Renal cortex interstitium (tissue), 11 donors: ENCODE measurements at regions not wholly inside any gene's neighbourhood (a gene's known extent, or its start where the extent isn't known, plus 50 kb on each side); places are given as distances from the start of the nearest gene placed in this dataset.
"Not testable (repeated sequence)": the region's sequence is repeated elsewhere in the genome, so short reads cannot be mapped to it uniquely, and the experiment has no call there.

ENCODE experiments used
- DNase-seq, 11 donors: peaks; one replicate each; pipeline ENCODE4 v3.0.0-alpha.2; 2013; ENCODE audit warnings: low read depth in 9 of 11, low spot score in 4 of 11; ENCODE audit errors: extremely low read depth in 1 of 11

DNA sequence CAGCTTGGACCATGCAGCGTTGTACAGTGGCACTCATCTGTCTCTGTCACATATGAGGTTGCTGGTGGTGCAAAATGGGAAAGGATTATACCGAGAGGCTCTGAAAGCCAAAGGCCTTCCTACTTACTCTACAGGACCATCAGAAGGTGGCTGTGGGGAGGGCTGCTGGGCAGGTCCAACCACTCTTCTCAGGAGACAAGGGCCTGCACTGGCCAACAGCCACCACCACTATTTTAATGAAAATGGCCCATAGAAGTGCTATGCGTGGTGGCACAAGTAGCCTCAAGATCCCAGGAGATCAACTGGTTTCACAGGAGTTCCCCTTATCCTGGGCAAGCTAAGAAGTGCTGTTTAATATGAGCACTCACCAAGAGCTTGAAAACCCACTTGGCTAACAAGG is 52.3 kb downstream of the MRPL57 start:
- DNase-seq = no peak

DNA sequence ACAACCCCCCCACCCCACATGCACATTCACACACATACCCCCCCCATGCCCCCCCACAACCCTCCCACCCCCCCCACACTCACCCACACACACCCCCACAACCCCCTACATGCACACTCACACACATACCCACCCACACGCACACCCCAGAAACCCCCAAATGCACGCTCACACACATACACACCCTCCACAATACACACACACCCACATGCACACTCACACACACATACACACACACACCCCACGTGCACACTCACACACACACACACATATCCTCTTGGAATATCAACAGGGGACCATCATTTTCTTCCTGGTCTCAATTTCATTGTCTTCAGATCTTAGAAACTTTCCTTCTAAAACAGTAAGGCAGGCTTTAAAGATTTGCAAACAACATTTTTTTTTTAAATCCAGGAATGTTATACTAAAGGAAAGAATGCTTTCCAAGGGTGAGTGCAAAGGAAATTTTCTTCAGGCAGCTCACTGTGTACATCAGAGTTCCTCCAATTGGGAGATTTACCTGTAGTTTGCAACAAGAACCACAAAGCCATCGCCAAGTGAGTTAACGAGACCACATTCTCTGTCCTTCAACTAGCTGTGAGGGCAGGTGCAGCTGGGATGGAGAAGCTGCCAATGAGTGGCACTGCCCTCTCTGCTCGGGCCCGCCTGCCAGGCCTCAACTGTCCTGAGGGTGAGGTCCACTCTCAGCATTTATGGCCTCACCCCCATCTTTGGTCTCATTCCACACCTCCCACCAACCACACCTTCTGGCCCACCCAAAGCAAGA is 53.0 kb downstream of the MRPL57 start:
- DNase-seq = no peak

DNA sequence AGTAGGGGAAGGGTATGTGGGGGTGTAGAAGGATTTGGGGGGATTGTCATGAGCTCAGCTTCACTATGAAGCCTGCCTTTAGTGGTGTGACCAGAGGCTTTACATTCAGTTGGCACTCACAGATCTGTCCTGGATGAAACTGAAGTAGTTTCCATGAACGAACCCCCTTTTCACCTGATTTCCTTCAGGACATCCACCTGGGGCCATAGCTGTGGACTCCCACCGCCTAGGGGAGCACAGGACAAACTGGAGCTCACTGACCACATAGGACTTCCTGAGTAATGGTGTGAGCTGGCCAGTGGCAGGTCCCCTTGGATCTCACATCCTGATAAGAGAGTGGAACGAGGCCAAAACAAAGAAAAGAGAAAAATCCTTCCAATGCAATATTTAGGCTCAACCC is 54.1 kb downstream of the MRPL57 start:
- DNase-seq = no peak

DNA sequence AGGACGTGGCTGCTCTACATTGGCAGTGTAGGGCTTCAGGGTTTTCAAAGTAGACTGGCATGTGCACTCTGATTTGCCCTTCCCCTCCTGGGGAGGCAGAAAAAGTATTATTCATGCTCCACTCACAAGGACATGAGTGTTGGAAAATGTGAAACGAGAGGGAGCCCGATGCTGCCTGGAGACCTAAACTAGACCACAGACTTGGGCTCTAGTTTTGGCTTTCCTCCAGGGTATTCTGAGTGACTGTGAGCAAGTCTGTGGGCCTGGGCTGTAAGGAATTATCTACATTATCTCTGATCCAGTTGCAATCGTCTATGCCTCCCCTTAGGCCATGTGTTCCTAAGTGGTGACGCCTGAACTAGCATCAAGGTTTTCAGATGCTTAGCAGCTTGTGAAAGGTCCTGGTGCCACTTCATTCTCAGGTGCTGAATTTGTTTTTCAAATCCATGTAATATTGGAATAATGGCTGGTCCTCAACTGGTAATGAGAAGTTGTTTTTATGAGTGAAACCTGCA is 55.0 kb downstream of the MRPL57 start:
- no peak for DNase-seq

DNA sequence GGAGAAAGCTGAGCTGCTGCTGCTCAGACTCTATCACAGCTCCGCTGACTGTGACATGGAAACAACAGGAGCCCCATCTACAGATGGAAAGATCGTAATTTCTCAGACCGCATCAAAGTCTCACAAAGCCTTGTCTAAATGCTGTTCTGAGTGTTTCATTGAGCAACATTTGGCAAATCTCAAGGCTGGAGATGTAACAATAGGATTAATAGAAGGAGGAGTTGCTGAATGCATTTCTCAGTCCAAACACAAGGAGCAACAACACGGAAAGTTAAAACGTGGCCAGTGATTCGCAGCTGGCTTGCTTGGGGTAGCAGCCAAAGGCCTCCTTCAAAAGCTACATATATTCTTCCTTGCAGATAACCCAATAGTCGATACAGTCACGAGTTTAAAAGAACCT is 55.7 kb downstream of the MRPL57 start:
- no peak for DNase-seq

DNA sequence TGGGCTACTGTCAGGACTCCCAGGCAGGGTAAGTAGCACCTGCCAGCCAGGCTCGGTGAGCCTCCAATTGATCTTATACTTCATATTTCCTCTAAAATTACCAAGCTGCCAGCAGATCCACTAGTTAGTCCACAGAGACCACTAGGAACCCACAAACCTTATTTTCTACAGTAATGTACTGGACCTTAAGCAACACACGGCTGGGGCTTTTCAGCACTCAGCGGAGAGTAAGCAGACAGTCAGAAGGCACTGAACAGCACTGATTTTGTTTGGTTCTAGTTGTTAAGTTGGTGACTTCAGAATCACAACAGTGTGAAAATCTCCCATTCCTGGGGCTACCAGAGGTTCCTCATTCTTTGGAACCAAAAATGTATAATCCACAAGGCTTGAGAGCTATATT is 56.1 kb downstream of the MRPL57 start:
- no peak for DNase-seq

DNA sequence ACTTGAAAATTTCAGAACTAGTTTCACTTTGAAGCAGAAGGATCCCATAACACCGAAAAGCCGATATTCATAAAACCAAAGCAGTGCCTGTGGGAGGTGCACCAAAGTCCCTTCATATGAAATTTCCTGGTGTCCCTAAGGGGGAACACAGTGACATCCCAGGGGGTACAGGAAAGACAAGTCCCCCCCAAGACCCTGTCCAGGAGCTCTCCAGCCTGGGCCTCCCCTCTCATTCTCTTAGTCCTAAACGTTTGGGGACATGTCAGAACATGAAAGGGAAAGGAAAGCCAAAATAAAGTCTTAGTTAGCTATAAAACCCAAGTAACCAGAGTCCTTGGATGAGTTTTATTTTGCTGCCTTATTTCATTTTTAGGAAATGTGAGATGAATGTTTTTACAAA is 56.6 kb downstream of the MRPL57 start:
- DNase-seq = no peak

DNA sequence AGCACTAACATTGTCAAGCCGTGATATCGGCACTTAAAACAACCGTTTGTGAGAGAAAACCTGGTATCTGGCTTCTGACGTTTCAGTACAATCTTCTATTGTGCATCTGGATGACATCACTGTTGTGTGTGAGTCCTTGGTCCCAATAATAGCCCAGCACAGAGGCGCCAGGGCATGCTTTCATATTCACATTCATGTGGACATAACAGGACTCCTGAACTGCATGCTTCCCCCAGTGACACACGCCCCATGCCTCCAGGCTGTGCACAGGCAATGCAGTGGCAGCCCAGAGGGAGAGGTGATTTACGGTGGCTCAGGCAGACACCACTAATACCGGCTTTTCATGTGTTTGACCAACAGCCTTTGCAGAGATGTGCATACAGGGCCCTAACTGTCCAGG is 58.1 kb downstream of the MRPL57 start:
- no peak for DNase-seq

DNA sequence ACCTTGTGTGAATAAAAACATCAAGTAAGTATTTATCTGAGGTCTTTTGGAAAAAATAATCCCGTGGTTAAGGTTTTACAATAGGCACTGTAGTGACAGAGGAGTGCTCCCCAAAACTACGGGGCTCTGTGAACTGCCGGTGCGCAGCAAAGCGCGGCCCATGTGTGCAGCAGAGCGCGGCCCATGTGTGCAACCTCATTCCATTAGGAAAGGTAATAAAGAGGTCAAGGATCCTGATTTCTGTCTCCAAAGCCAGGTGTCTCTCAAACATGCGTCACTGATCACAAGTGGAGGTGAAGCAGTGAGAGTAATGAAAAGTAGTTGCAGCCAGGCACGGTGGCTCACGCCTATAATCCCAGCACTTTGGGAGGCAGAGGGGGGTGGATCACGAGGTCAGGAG is 58.7 kb downstream of the MRPL57 start:
- DNase-seq = peak in 1 of 11 donors; percentile 23

DNA sequence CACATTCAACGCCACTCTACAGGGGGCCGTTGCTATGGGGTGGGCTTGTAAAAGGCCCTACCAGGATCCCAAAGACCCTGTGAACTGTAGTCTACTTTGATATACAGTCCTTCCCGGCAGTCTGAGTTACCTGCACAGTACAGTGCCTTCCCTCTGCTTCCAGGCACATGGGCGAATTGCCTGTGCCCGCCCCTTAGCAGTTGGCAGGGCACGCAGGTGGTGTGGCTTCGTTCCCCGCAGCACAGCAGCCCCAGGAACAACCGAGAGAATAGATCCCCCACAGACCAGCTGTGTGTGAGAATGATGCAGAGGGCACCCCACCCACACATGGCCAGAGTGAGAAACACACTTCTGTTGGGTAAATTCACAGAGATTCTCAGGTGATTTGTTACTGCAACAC is 60.6 kb downstream of the MRPL57 start:
- no peak for DNase-seq

DNA sequence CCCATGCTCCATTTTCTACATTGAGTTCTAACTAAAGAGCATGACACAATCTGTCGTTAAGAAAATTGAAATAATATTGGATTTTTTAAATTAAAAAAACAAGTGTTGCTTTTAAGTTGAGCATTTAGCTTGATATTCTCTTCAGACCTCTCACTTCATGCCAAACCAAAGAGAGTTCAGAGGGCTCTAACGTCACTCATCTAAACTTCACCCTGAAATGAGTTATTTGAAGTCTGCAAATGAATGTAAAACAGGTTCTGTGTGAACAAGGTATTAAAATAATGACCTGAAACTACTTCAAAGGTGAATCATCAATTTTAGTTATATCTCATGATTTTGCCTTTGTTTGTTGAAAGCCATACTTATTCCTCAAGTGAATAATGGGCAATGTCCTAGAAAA is 61.8 kb downstream of the MRPL57 start:
- no peak for DNase-seq

DNA sequence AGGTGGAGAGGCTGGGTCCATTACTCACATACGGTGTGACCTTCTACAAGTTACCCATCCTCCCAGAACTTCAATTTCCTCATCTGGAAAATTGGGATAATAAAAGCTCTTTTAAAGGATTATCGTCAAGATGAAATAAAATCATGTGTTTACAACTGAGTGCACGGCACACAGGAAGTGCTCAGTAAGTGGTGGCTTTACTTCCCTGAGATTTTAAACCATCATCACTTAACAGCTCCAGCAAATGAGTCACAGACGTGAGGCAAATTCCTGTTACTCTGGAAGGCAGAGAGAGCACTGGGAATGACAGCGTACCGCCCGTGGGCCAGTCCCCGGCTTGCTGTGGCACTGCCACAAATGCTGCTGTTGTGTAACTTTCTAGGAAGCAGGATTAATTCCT is 64.1 kb downstream of the MRPL57 start:
- no peak for DNase-seq

DNA sequence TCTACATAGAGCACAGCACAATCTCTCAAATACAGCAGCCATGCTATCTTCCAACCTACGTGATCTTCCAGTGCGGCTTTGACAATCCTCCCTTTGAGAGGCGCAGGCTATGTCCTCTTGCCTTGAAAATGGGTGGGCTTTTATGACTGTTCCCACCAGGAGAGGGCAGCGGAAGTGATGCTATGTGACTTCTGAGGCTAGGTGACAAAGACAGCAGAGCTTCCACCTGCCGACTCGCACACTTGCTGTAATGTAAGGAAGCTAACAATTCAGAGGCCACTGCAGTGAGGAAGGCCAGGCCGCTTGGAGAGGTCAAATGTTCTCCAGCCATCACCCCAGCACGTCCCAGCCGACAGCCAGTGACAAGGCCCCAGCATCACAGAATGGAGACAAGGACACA is 65.8 kb downstream of the MRPL57 start:
- DNase-seq = no peak

DNA sequence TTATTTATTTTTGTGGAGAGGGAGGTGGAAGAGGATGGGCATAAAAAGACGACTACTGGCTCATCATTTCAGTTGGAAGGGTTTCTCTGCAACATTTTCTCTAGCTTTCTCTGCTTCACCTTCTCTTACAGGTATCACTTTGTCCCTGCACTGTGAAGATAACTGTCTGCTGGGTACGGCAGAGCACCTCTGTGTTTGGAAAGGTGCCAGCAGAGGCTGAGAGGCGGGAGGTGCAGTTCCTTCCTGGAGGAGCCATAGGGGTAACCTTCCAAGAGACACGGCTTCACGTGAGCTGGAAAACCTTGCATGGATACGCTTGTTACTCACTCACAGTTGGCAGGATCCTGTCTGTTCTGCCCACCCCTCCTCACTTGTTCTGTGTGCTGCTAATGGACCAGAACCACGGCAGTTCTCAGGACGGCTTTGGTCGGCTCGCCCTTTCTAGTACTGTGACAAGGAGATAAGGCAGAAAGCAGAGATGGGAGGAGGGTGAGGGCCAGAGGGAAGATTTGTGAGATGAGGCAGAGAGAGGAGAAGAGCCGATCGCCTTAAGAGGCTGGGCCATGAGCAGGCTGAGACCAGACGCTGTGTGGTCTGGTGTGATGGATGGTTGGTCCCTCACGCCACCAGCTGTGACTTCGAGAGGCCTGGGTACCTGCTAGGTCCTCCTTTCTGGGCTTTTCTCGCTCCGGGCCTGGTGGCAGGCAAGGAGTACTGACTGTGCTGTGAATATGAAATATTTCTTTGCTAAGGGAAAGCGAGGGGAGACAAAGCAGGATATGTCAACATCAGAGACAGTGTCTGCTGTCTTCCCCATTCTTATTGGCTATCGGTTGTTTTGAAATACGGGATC is 66.8 kb downstream of the MRPL57 start:
- peak in 1 of 11 donors; percentile 16 for DNase-seq

DNA sequence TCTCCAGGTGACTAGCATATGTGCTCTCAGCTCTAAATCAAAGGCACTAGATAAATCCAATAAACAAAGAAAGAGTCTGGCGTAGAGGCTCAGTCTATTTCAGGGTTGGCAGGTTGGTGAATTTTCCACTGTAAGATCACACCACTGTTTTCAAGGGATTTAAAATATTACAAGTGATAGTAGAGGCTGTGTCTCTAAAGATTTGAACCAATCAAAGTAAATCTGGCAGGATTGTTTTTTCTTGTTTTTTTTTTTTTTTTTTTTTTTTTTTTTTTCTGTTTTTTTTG is 67.4 kb downstream of the MRPL57 start:
- not testable (repeated sequence) for DNase-seq

DNA sequence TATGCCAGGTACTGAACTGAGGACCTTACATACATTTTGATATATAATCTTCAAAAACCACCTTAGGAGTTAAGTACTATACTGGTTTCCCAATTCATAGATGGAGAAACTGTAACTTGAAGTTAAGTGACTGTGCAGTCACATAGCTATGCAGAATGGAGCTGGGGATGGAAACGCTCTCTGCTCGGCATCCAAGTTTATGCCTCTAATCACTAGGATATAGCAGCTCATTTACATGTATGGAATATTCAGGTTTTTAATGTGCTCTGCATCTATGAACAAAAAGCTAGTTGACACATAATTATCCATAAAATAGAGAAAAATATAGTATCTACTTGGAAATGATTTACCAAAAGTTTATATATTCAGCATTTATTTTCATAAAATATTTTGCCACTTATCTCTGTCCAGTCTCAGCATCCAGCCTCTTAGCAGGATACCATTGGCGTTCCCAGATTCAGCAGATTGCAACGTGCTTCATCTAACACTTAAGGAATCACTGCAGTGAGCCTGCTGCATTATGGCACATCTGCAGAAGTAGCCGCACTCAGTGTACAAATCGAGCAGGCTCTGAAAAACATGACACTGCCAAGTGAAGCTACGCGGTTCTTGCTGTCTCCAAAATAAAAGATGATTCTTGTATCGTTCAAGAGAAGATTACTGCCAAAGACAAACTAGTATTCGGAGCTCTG is 70.4 kb downstream of the MRPL57 start:
- DNase-seq = no peak

DNA sequence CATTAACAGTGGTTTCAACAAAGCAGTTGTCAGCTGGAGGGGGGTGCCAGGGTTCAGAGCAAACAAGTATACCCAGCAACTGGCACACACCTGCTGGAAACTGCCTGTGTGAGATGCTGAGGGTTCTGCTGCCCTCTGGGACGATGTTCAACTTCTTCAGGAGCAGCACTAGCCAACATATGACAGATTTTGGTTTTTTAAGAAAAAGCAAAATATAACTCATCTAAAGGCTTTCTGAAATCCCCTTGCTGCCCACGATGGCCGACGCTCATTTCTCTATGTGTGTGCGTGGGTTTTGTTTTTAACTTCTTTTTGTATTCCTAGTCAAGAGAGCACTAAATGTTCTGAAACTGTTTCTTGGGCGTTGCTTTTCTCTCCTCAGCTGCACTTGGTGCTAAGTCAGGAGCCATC is 79.9 kb downstream of the MRPL57 start:
- no peak for DNase-seq

DNA sequence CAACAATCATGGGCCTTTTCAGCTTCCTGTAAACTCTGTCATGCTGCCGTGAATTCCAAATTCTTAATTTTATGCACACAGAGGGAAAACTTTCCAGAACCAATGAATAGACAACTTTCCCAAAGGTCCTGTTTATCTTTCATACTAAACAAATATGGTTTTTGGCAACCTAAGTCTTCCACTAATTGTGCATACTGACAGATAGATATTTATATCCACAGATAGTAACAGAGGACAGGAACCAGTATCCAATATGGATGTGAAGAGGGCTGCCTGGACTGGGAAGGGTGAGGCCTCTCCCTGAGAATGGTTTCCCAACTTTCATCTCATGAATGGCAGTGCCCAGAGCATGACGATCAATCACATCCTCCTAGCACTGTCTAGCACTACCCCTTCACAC is 80.4 kb downstream of the MRPL57 start:
- no peak for DNase-seq

DNA sequence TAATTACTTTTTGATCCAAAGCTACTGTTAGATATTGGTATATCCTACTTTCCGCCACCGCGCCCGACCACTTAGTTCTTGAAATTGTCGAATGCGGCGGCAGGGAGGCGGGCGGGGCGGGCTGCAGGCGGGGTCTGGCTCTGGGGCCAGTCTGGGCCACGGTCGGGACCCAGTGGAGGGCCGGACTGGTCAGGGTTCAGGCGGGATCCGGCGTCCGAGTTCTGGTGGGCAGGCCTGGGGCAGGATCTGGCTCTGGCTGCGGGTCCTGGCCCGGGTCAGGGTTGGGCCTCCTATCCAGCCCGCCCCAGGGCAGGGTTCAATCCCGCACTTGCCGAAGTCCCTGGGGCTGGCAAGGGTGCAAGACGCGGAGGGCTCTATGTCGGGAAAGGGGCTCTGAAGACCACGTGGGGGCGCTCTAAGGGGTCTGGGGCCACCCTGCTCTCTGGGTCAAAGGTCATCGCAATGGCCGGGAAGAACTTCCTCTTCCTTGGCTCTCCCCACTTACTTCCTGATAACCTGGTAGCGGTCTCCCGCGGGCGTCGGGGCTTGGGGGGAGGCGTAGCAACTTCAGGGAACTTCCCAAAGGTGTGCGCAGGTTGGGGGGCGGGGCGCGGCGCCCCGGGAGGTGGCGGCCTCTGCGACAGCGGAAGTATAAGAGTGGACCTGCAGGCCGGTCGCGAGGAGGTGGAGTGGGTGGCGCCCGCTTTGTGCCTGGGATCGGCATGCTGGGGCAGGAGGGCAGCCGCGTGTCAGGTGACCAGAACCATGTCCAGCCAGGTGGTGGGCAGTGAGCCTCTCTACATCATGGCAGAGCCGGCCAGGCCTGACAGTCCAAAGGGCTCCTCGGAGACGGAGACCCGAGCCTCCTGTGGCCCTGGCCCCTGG is 83.4 kb downstream of the MRPL57 start:
- DNase-seq = no peak
